ENCODE measurements at regions not wholly inside any gene's neighbourhood (a gene's known extent, or its start where the extent isn't known, plus 50 kb on each side); places are given as distances from the start of the nearest gene placed in this dataset.

DNA sequence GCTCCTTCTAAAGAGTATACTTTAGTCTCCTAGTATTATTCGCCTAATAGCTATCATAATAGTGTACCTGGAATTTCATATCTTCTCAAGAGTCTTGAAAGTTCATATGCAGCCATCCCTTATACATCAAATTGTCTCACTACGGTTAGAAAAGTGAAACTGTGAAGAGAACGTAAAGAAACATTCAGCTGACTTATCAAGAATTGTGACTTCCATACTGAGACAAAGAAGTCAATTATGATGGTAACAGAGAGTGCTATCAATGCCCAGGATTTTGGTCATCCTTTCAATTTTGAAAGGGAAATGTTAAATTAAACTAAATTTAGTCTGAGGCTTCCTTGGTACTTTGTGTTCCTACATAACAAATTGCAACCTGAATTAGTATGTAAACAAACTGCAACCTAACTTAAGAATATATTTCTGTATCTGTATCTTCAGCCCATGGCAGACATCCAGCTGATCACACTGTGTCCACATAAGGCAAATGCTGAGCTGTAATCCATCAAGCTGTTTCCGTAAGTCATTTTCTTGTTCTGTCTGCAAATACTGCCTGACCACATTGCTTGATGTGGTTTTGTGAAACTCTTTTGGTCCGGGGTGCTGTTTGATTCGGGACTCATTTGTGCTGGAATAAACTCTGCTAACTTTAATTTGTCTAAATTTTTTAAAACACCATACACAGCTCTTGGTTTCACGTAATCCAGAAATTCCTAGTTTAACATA, 469.6 kb downstream of the SI start:
- TF ChIP-seq, protein P1, sequence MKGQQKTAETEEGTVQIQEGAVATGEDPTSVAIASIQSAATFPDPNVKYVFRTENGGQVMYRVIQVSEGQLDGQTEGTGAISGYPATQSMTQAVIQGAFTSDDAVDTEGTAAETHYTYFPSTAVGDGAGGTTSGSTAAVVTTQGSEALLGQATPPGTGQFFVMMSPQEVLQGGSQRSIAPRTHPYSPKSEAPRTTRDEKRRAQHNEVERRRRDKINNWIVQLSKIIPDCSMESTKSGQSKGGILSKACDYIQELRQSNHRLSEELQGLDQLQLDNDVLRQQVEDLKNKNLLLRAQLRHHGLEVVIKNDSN (IDR thresholded peaks at IDR 0.05): no peak
- TF ChIP-seq, protein P2, sequence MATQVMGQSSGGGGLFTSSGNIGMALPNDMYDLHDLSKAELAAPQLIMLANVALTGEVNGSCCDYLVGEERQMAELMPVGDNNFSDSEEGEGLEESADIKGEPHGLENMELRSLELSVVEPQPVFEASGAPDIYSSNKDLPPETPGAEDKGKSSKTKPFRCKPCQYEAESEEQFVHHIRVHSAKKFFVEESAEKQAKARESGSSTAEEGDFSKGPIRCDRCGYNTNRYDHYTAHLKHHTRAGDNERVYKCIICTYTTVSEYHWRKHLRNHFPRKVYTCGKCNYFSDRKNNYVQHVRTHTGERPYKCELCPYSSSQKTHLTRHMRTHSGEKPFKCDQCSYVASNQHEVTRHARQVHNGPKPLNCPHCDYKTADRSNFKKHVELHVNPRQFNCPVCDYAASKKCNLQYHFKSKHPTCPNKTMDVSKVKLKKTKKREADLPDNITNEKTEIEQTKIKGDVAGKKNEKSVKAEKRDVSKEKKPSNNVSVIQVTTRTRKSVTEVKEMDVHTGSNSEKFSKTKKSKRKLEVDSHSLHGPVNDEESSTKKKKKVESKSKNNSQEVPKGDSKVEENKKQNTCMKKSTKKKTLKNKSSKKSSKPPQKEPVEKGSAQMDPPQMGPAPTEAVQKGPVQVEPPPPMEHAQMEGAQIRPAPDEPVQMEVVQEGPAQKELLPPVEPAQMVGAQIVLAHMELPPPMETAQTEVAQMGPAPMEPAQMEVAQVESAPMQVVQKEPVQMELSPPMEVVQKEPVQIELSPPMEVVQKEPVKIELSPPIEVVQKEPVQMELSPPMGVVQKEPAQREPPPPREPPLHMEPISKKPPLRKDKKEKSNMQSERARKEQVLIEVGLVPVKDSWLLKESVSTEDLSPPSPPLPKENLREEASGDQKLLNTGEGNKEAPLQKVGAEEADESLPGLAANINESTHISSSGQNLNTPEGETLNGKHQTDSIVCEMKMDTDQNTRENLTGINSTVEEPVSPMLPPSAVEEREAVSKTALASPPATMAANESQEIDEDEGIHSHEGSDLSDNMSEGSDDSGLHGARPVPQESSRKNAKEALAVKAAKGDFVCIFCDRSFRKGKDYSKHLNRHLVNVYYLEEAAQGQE (IDR thresholded peaks at IDR 0.05; ENCODE audit: low read depth): no peak

DNA sequence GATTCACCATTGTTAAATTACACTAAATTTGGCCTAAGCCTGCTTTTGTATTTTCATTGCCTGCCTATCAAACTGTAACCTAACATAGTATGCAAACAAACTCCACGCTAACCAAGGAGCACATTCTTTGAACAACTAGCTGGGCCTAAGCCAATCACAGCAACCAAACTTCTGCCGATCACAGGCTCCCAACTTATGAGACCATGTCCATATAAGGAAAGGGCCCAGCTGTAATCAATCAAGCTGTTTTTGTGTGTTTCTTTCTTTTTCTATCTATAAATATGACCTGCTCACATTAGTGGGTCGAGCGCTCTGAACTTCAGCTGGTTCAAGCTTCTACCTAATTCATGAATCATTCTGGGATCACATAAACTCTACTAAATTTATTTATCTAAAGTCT, 473.6 kb downstream of the SI start:
- TF ChIP-seq EP300 (IDR thresholded peaks at IDR 0.05; ENCODE audit: borderline replicate concordance): no peak

DNA sequence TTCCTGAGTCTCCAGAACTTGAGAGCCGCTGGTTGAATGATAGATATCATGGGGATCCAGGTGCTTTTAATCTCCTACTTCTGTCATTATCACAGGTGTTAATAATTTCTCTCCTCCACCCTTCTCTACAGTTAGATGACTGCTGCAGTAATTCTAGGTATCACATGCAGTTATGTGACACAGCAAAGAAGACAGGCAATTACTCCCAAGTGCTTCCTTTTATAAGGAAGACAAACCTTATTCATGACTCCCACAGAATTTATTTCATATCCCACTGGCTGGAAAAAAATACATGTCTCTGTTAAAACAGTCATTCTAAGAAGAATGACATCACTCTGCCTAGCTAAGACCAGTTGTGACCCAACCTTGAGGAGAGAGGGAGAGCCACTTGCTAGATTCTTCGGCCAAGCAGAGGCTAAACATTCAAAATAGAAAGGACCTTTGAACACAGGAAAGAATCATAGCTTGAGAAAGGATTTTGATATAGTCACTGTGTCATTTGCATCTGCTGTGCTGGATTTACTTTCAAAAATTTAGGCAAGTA, 500.6 kb downstream of the SI start:
- TF ChIP-seq RAD21 (IDR thresholded peaks at IDR 0.05; ENCODE audit: low read depth) (no peak), TCF12 (IDR thresholded peaks at IDR 0.05; ENCODE audit: low read depth) (no peak), EP300 (IDR thresholded peaks at IDR 0.05; ENCODE audit: borderline replicate concordance) (no peak), CEBPB (IDR thresholded peaks at IDR 0.05) (no peak), ZBTB7A (IDR thresholded peaks at IDR 0.05; ENCODE audit: low read depth) (no peak)
- TF ChIP-seq, protein P3, sequence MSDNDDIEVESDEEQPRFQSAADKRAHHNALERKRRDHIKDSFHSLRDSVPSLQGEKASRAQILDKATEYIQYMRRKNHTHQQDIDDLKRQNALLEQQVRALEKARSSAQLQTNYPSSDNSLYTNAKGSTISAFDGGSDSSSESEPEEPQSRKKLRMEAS (IDR thresholded peaks at IDR 0.05): no peak

DNA sequence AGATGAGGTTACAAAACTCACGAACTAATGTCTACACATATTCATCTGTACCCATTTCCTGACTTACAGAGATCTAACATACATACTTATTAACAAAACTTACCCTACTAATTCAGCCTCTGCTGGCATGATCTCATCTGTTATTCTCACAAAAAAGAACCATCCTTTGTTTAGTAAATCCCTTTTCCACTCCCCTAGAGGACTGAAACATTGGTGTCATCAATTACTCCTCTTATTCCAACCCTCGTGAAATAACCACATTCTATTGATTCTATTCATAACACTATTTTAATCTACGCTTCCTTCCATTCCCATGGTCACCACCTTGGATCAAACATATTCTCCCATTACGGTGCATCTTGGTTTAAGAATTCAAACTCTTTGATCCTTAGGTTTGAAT, 505.9 kb downstream of the SI start:
- no peak for TF ChIP-seq EGR1 (IDR thresholded peaks at IDR 0.05)
- no peak for TF ChIP-seq ZBTB7A (IDR thresholded peaks at IDR 0.05; ENCODE audit: low read depth)

DNA sequence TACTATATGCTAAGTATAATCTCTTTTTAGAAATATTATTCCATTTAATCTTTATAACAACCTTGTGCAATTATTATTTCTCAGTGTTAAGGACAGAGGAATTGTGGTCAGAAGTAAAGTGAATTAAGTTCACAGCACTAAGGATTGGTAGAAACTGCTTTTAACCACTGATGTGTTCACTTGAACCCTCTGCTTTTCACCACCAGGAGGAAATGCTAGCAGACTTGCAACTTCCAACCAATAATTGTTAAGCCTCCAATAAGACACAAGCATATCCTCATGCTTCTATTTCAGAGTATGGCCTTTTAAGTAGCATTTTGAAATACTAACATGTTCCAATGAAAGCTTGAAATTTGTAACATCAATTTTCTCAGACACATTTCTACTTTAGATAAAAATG, 527.4 kb downstream of the SI start:
- no peak for TF ChIP-seq CEBPB (IDR thresholded peaks at IDR 0.05)
- TF ChIP-seq, protein P1 (IDR thresholded peaks at IDR 0.05): no peak
- no peak for TF ChIP-seq TEAD4 (IDR thresholded peaks at IDR 0.05)
- TF ChIP-seq FOXM1 (IDR thresholded peaks at IDR 0.05; ENCODE audit: borderline replicate concordance, low read depth): no peak

DNA sequence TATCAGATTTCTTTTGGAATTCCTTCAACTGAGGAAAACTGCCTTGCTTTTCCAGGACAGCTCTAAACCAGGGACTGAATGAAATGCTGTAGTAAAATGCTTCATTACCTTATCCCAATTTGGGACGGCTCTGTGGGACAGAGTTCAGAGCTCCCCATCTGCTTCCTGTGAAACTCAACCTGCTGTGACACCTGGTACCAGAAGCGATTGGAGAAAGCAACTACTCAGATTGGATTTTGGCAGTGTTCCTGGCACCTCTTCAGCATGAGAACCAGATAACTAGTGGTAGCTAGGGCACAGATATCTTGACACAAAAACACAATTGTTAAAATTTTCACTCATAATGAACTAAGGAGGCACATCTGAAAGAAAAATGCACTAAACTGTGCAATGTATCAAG, 539.1 kb downstream of the SI start:
- no peak for TF ChIP-seq NFIC (IDR thresholded peaks at IDR 0.05)
- TF ChIP-seq TCF12 (IDR thresholded peaks at IDR 0.05; ENCODE audit: low read depth): no peak
- no peak for TF ChIP-seq TEAD4 (IDR thresholded peaks at IDR 0.05)
- no peak for TF ChIP-seq CREB1 (IDR thresholded peaks at IDR 0.05; ENCODE audit: low read depth)
- TF ChIP-seq, protein P2 (IDR thresholded peaks at IDR 0.05; ENCODE audit: low read depth): no peak
- TF ChIP-seq TAF1 (IDR thresholded peaks at IDR 0.05; ENCODE audit: low read depth): no peak
- no peak for TF ChIP-seq YY1 (IDR thresholded peaks at IDR 0.05; ENCODE audit: low read depth)
- TF ChIP-seq EGR1 (IDR thresholded peaks at IDR 0.05): no peak
- no peak for TF ChIP-seq ZBTB7A (IDR thresholded peaks at IDR 0.05; ENCODE audit: low read depth)
- no peak for TF ChIP-seq RAD21 (IDR thresholded peaks at IDR 0.05; ENCODE audit: low read depth)
- no peak for TF ChIP-seq CEBPB (IDR thresholded peaks at IDR 0.05)
- TF ChIP-seq, protein P3 (IDR thresholded peaks at IDR 0.05): no peak
- no peak for TF ChIP-seq EP300 (IDR thresholded peaks at IDR 0.05; ENCODE audit: borderline replicate concordance)
- TF ChIP-seq, protein P1 (IDR thresholded peaks at IDR 0.05): no peak
- TF ChIP-seq FOXM1 (IDR thresholded peaks at IDR 0.05; ENCODE audit: borderline replicate concordance, low read depth): no peak

DNA sequence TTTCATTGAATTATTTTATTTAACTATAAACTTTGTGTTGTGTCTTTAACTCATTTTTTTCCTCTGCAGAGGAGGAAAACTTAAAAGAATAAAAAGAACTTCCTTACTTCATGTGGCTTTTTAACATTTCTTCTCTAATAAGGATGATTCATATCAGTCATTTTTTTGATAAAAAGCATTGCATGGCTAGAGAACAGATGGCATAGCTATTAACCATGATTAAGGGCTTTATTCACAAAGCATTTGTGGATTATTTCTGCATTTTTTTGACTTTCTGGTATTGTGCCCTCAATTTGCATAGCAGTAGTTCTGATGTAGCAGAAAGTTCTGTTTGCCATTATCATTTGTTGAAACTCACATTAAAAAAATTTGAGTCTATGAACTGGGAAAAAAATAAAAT, 540.8 kb downstream of the SI start:
- no peak for TF ChIP-seq NFIC (IDR thresholded peaks at IDR 0.05)
- no peak for TF ChIP-seq ZBTB7A (IDR thresholded peaks at IDR 0.05; ENCODE audit: low read depth)
- no peak for TF ChIP-seq FOXM1 (IDR thresholded peaks at IDR 0.05; ENCODE audit: borderline replicate concordance, low read depth)
- no peak for TF ChIP-seq TEAD4 (IDR thresholded peaks at IDR 0.05)
- TF ChIP-seq EGR1 (IDR thresholded peaks at IDR 0.05): no peak
- no peak for TF ChIP-seq YY1 (IDR thresholded peaks at IDR 0.05; ENCODE audit: low read depth)
- TF ChIP-seq TAF1 (IDR thresholded peaks at IDR 0.05; ENCODE audit: low read depth): no peak
- no peak for TF ChIP-seq CREB1 (IDR thresholded peaks at IDR 0.05; ENCODE audit: low read depth)
- TF ChIP-seq EP300 (IDR thresholded peaks at IDR 0.05; ENCODE audit: borderline replicate concordance): no peak
- no peak for TF ChIP-seq CEBPB (IDR thresholded peaks at IDR 0.05)
- TF ChIP-seq, protein P3 (IDR thresholded peaks at IDR 0.05): no peak
- TF ChIP-seq, protein P1 (IDR thresholded peaks at IDR 0.05): no peak
- TF ChIP-seq, protein P2 (IDR thresholded peaks at IDR 0.05; ENCODE audit: low read depth): no peak
- no peak for TF ChIP-seq RAD21 (IDR thresholded peaks at IDR 0.05; ENCODE audit: low read depth)
- TF ChIP-seq TCF12 (IDR thresholded peaks at IDR 0.05; ENCODE audit: low read depth): no peak
